GM18520 (cell line): ENCODE measurements at regions not wholly inside any gene's neighbourhood (a gene's known extent, or its start where the extent isn't known, plus 50 kb on each side); places are given as distances from the start of the nearest gene placed in this dataset.
A peak's percentile ranks its signal among the peaks of the same experiment; 100 is the strongest.
"Not testable (repeated sequence)": the region's sequence is repeated elsewhere in the genome, so short reads cannot be mapped to it uniquely, and the experiment has no call there.

ENCODE experiments used
- ATAC-seq: cut with Tn5 transposase; IDR thresholded peaks from one replicate; pipeline ENCODE4 v1.9.1; 2021; ENCODE audit not compliant: unreplicated experiment

GRCh38 chr6:154625721-154626120 is 107.5 kb upstream of the SCAF8 start:
- no peak for ATAC-seq

DNA sequence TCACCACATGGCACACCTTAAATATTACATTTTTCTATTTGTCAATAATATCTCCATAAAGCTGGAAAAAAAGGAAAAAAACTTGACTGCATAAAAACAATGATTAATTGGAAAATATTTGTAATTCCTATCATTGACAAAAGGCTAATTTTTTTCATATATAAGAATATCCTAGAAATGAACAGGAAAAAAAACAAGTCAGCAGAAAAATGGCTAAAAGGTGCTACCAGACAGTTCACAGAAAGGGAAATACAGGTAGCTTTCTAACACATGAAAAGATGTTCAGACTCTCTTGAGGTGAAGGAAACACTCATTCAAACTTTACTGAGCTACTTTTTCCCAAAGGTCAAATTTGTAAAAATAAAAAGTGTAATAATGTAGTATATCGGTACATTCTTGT is 104.1 kb upstream of the SCAF8 start:
- ATAC-seq = no peak

DNA sequence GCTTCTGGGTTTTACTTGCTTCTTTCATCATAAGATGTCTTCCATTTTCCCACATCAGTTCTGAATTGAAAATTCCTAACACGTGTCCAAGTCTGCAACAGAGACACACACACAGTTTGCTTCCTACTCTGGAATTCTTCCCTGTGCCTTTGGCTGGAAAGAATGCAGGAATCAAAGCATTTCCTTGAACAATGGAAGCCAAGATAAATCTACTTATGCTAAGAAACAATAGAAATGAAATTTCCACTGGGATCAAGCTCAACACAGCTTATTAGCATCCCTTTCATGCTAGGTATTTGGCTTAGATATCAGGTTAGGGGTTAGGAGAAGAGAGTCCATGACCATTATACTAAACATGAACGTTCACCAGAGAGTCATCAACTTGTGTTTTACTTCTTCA is 101.1 kb upstream of the SCAF8 start:
- ATAC-seq = no peak

GRCh38 chr6:154637392-154637791 is 95.8 kb upstream of the SCAF8 start:
- ATAC-seq = no peak

- no peak for ATAC-seq
These were observed 94.8 kb upstream of the SCAF8 start for GRCh38 chr6:154638369-154638768.

DNA sequence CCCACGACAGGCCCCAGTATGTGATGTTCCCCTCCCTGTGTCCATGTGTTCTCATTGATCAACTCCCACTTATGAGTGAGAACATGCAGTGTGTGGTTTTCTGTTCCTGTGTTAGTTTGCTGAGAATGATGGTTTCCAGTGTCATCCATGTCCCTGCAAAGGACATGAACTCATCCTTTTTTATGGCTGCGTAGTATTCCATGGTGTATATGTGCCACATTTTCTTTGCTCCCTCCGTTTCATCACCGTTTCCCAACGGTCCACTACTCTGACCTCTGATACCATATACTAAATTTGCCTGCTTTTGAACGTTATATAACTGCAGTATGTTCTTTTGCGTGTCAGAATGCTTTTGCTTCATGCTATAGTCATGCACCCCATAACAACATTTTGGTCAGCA is 94.0 kb upstream of the SCAF8 start:
- ATAC-seq = not testable (repeated sequence)

GRCh38 chr6:154648188-154648887 is 84.9 kb upstream of the SCAF8 start:
- ATAC-seq = no peak

- no peak for ATAC-seq
These were observed 84.4 kb upstream of the SCAF8 start for GRCh38 chr6:154648888-154649205.

- no peak for ATAC-seq
These were observed 83.5 kb upstream of the SCAF8 start for GRCh38 chr6:154649721-154650120.

GRCh38 chr6:154650351-154650750 is 82.9 kb upstream of the SCAF8 start:
- ATAC-seq = no peak

- ATAC-seq = no peak
These were observed 81.6 kb upstream of the SCAF8 start for GRCh38 chr6:154651656-154652055.

- no peak for ATAC-seq
These were observed 79.8 kb upstream of the SCAF8 start for GRCh38 chr6:154653385-154653784.

DNA sequence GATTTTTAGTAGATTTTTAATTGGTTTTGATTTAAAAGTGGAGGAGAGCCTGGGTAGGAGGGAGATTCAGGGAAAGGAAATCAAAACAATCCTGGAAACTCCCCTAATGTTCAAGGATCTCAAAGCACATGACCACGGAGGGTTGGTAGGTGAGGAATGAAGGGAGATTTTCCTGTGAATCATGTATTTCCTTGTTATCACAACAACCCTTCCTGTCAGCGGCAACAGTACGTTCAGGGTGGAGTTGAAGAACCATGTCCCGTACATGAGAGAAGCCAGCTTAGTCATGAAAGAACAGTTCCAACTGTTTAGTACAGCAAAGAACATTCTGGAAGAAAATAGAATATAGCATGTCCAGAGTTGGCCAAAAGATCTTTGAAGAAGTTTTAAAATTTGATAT is 79.4 kb upstream of the SCAF8 start:
- ATAC-seq = no peak

DNA sequence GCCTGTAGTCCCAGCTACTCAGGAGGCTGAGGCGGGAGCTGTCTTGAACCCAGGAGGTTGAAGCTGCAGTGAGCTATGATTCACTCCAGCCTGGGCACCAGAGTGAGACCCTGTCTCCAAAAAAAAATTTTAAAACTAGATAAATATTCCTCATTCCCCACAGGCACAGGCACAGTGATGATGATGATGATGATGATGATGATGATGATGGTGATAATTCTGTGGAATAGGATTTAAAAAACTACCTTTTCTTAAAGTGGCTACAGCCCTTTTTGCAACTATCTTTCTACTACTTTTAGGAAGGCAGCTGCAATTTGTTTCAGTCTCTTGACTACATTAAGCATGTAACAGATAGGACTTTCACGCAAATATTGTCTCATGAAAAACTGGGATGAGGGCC is 76.6 kb upstream of the SCAF8 start:
- no peak for ATAC-seq

DNA sequence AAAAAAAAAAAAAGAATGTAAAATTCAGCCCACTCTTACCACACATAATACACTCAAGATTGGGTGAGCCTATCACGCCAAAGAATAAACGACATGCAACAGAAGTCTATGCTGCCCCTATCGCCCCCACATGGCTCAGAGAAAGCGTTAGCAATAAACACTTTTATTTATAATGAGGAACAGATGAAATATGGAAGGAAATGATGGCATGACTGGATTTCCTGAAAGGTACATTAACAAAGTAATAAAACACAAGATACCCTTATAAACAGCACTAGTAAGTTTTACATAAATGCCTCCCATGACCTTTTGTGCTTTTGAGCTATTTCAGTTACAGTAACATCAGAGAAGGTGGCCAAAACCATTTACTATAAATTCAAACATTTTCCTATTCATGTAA is 71.4 kb upstream of the SCAF8 start:
- ATAC-seq = no peak

GRCh38 chr6:154664287-154664686 is 68.9 kb upstream of the SCAF8 start:
- no peak for ATAC-seq

DNA sequence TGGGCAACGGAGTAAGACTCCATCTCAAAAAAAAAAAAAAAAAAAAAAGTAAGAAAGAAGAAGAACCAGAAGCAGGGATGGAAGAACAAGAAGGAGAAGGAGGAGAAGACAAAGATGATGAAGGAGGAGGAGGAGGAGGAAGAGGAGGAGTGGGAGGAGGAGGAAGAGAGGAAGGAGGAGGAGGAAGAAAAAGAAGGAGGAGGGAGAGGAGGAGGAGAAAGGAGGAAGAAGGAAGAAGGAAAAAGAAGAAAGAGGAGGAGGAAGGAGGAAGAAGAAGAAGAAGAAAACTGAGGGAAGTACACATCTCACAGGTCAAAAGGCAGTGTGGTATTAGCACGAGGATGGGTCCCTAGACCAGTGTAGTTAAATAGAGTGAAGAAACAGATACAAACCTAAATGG is 65.1 kb upstream of the SCAF8 start:
- ATAC-seq = no peak

GRCh38 chr6:154672086-154672485 is 61.1 kb upstream of the SCAF8 start:
- no peak for ATAC-seq

GRCh38 chr6:154673919-154674318 is 59.3 kb upstream of the SCAF8 start:
- no peak for ATAC-seq

- peak; percentile 100 for ATAC-seq
These were observed 57.6 kb upstream of the SCAF8 start for GRCh38 chr6:154675602-154676088.

DNA sequence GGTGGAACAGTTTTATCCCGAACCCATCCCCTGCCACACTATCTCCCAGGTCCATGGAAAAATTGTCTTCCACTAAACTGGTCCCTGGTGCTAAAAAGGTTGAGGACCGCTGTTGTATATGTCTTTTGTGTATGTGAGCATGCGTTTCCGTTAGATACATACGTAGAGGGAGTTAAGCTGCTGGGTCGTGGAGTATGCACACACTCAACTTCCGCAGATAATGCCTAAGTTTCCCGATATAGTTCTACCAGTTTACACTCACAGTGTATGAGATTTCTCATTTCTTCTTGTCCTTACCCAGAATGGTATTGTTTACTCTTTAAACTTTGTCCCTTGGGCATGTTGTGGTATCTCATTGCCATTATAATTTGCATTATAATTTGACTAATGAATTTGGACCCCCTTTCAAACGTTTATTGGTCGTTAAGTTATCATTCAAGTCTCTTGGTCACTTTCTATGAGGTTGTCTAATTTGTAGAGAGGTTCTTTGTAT is 50.5 kb upstream of the SCAF8 start:
- ATAC-seq = no peak
